Keratinocyte (primary cell): ENCODE measurements at regions not wholly inside any gene's neighbourhood (a gene's known extent, or its start where the extent isn't known, plus 50 kb on each side); places are given as distances from the start of the nearest gene placed in this dataset.

Experiments used
- EZH2 ChIP-seq: IDR thresholded peaks from one replicate; pipeline ENCODE4 v1.6.1; 2012; ENCODE audit warnings: inconsistent platforms, mild to moderate bottlenecking, low read length, moderate library complexity
- TF ChIP-seq, protein P1 (sequence below), 3 experiments: IDR thresholded peaks in 1 of 3; conservative IDR thresholded peaks in 1 of 3; optimal IDR thresholded peaks in 1 of 3; 2 replicates in 2 of 3; 3 replicates in 1 of 3; pipeline versions ENCODE3 to v1.5.1; 2011; ENCODE audit warnings: low read length in 3 of 3, mild to moderate bottlenecking in 3 of 3, moderate library complexity in 2 of 3, control low read depth in 1 of 3, inconsistent platforms in 1 of 3; ENCODE audit not compliant: insufficient read depth in 2 of 3; ENCODE audit errors: extremely low read depth in 1 of 3

DNA sequence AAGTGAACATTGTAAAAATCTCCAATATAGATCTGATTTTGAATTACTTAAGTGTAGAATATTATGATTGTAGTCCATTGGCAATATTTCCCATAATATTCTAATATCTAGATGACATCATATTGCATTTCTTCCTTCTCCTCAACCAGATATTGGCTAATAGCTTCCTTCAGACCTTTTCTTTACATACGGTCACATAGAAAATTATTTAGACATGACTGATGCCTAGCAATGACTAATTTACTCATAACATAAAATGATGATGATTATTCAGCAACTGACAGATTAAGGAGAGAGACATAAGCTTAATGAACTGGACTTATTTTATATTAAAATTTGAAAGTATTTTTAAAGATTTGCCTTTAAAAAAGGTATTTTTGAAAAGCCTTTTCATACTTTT lies 1287.6 kb downstream of the STIM2 start:
- TF ChIP-seq, protein P1, sequence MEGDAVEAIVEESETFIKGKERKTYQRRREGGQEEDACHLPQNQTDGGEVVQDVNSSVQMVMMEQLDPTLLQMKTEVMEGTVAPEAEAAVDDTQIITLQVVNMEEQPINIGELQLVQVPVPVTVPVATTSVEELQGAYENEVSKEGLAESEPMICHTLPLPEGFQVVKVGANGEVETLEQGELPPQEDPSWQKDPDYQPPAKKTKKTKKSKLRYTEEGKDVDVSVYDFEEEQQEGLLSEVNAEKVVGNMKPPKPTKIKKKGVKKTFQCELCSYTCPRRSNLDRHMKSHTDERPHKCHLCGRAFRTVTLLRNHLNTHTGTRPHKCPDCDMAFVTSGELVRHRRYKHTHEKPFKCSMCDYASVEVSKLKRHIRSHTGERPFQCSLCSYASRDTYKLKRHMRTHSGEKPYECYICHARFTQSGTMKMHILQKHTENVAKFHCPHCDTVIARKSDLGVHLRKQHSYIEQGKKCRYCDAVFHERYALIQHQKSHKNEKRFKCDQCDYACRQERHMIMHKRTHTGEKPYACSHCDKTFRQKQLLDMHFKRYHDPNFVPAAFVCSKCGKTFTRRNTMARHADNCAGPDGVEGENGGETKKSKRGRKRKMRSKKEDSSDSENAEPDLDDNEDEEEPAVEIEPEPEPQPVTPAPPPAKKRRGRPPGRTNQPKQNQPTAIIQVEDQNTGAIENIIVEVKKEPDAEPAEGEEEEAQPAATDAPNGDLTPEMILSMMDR (optimal IDR thresholded peaks at IDR 0.05 in 1 of 3, IDR thresholded peaks at IDR 0.05 in 1 of 3, conservative IDR thresholded peaks at IDR 0.05 in 1 of 3; ENCODE audit: extremely low read depth in 1 of 3, insufficient read depth in 2 of 3, low read length in 3 of 3), result no peak
- no peak for TF ChIP-seq EZH2
